AG04449 (cell line): ENCODE measurements at regions not wholly inside any gene's neighbourhood (a gene's known extent, or its start where the extent isn't known, plus 50 kb on each side); places are given as distances from the start of the nearest gene placed in this dataset.
"Not testable (repeated sequence)": the region's sequence is repeated elsewhere in the genome, so short reads cannot be mapped to it uniquely, and the experiment has no call there.

ENCODE experiments used
- CTCF ChIA-PET: fragments of 350-600 bp; formaldehyde crosslinking; extraction: SDS; loops from one replicate; lab custom pipeline; 2021; ENCODE audit warnings: antibody characterized with exemption; lab: Yijun Ruan, JAX
- POLR2A ChIA-PET: fragments of 400-600, 350-600 bp; formaldehyde crosslinking; extraction: SDS; loops from one replicate; lab custom pipeline; 2020; ENCODE audit warnings: antibody characterized with exemption, inconsistent platforms; lab: Yijun Ruan, JAX
- DNase-seq: peaks from one replicate; pipeline ENCODE4 v3.0.0-alpha.2; 2010; ENCODE audit warnings: low read depth, low spot score
- H3K4me3 ChIP-seq: 2 replicates; pipeline ENCODE4 v1.5.1; 2011; ENCODE audit warnings: low read depth, mild to moderate bottlenecking, control low read depth, low read length
- CTCF ChIP-seq: IDR thresholded peaks from one replicate; pipeline ENCODE4 v1.5.1; 2011; ENCODE audit warnings: mild to moderate bottlenecking, moderate library complexity, low read length, control low read depth, inconsistent platforms; ENCODE audit not compliant: insufficient read depth; ENCODE audit errors: missing control alignments

- H3K4me3 ChIP-seq, result no peak overlapping the region
- TF ChIP-seq CTCF, result no peak
- CTCF ChIA-PET, result no interaction called here
- DNase-seq, result no peak
- POLR2A ChIA-PET, result no interaction called here
Observed at GRCh38 chr2:121150713-121151112, 134.3 kb downstream of the TFCP2L1 start.

- CTCF ChIA-PET, result no interaction called here
- DNase-seq, result no peak
- POLR2A ChIA-PET, result no interaction called here
- H3K4me3 ChIP-seq, result no peak overlapping the region
- no peak for TF ChIP-seq CTCF
Observed at GRCh38 chr2:121151311-121152109, 133.5 kb downstream of the TFCP2L1 start.

- ChIA-PET POLR2A (no interaction called here), CTCF (no interaction called here)
- no peak overlapping the region for H3K4me3 ChIP-seq
- no peak for DNase-seq
- TF ChIP-seq CTCF, result no peak
Observed at GRCh38 chr2:121152861-121153260, 132.1 kb downstream of the TFCP2L1 start.

- TF ChIP-seq CTCF, result no peak
- H3K4me3 ChIP-seq, result no peak overlapping the region
- no peak for DNase-seq
- CTCF ChIA-PET, result no interaction called here
- POLR2A ChIA-PET, result no interaction called here
Observed at GRCh38 chr2:121153516-121153915, 131.5 kb downstream of the TFCP2L1 start.

GRCh38 chr2:121155502-121156056, 129.4 kb downstream of the TFCP2L1 start:
- no peak overlapping the region for H3K4me3 ChIP-seq
- ChIA-PET CTCF (no interaction called here), POLR2A (no interaction called here)
- no peak for TF ChIP-seq CTCF
- no peak for DNase-seq

GRCh38 chr2:121157481-121157880, 127.5 kb downstream of the TFCP2L1 start:
- CTCF ChIA-PET, POLR2A ChIA-PET, H3K4me3 ChIP-seq, DNase-seq: not testable (repeated sequence)
